ENCODE measurements at regions not wholly inside any gene's neighbourhood (a gene's known extent, or its start where the extent isn't known, plus 50 kb on each side); places are given as distances from the start of the nearest gene placed in this dataset.

DNA sequence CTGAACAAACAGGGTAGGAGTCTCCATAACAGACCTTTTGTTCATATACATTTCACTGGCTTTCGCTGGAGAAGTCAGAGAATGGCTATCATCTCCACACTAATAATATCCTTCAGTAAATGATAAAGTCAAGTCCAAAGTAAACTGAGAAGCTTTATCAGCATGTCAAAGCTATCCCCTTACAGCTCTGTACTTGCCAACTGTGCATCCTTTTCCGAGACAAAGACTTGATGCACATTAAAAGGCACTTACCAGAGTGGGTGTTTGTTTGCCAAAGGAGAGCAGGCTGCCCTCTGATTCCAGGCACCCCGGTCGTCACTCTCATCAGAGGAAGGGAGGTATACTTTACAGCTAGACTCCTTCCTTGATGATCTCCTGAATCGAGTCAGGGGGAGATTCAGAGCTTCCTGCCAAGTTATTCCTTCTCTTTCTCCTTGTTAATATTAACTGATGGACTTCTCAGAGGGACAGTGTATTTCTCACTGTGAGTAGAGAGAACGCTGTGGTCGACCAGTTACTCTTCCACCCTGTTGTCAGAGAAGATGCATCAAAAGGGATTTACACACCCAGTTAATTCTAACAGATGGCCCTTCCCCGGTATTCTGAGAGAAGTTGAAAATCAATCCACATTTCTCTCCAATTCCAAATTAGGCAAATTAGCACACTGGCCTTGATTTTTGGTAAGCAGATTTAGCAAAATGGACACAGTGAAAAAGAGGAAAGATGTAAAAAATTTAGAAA, 504.7 kb upstream of the NR2F2 start:
- TF ChIP-seq POLR2AphosphoS5 (IDR thresholded peaks at IDR 0.05; ENCODE audit: low read depth, low read length) (no peak), FOXP2 (optimal IDR thresholded peaks at IDR 0.05; ENCODE audit: borderline replicate concordance, extremely low read depth, extremely low read length, insufficient read depth) (no peak)
- TF ChIP-seq, protein P1, sequence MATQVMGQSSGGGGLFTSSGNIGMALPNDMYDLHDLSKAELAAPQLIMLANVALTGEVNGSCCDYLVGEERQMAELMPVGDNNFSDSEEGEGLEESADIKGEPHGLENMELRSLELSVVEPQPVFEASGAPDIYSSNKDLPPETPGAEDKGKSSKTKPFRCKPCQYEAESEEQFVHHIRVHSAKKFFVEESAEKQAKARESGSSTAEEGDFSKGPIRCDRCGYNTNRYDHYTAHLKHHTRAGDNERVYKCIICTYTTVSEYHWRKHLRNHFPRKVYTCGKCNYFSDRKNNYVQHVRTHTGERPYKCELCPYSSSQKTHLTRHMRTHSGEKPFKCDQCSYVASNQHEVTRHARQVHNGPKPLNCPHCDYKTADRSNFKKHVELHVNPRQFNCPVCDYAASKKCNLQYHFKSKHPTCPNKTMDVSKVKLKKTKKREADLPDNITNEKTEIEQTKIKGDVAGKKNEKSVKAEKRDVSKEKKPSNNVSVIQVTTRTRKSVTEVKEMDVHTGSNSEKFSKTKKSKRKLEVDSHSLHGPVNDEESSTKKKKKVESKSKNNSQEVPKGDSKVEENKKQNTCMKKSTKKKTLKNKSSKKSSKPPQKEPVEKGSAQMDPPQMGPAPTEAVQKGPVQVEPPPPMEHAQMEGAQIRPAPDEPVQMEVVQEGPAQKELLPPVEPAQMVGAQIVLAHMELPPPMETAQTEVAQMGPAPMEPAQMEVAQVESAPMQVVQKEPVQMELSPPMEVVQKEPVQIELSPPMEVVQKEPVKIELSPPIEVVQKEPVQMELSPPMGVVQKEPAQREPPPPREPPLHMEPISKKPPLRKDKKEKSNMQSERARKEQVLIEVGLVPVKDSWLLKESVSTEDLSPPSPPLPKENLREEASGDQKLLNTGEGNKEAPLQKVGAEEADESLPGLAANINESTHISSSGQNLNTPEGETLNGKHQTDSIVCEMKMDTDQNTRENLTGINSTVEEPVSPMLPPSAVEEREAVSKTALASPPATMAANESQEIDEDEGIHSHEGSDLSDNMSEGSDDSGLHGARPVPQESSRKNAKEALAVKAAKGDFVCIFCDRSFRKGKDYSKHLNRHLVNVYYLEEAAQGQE (IDR thresholded peaks at IDR 0.05; ENCODE audit: insufficient read depth in 1 of 2, low read depth in 2 of 2, low read length in 2 of 2) = no peak

Data from PFSK-1 (cell line).